22Rv1 (cell line): ENCODE measurements at regions not wholly inside any gene's neighbourhood (a gene's known extent, or its start where the extent isn't known, plus 50 kb on each side); places are given as distances from the start of the nearest gene placed in this dataset.

Source experiments
- CTCF ChIP-seq: fragments of 450-650 bp; IDR thresholded peaks from 2 replicates; pipeline ENCODE4 v1.5.1; 2017; ENCODE audit warnings: mild to moderate bottlenecking
- ZFX ChIP-seq: fragments of 450-650 bp; IDR thresholded peaks from 2 replicates; pipeline ENCODE4 v1.6.1; 2017; ENCODE audit warnings: antibody characterized with exemption, borderline replicate concordance

DNA sequence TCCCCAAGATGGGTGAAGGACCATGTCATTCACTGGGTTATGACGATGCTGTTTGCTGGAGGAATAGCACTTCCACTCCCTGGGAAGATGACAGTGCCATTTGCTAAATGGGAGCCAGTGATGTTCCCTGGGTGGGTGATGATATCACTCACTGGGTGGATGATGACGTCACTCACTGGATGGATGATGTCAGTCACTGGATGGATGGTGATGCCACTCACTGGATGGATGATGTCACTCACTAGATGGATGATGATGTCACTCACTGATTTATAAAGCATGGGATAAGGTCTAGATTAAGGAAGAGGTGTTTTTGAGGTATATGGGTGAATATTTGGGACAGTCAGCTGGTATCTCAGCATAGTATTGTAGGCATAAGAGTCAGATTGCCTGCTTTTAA, 457.2 kb downstream of the AJAP1 start:
- TF ChIP-seq CTCF, result no peak
- TF ChIP-seq ZFX, result no peak
